ACC112 (cell line): ENCODE measurements at regions not wholly inside any gene's neighbourhood (a gene's known extent, or its start where the extent isn't known, plus 50 kb on each side); places are given as distances from the start of the nearest gene placed in this dataset.

Experiments used
- H2AFZ ChIP-seq: fragments of 200-600 bp; sonication (generic); one replicate; pipeline ENCODE4 v1.6.0; 2017; ENCODE audit warnings: antibody characterized with exemption, low read length; ENCODE audit not compliant: unreplicated experiment
- H3K27ac ChIP-seq: fragments of 200-600 bp; sonication (generic); 2 replicates; pipeline ENCODE4 v1.5.1; 2014; ENCODE audit warnings: low read depth, mild to moderate bottlenecking, antibody characterized with exemption, low read length, moderate library complexity
- H3K27me3 ChIP-seq: fragments of 200-600 bp; sonication (generic); 2 replicates; pipeline ENCODE4 v1.6.1; 2014; ENCODE audit warnings: mild to moderate bottlenecking, antibody characterized with exemption, low read length, moderate library complexity, mixed read lengths; ENCODE audit not compliant: insufficient read depth
- H3K36me3 ChIP-seq: fragments of 200-600 bp; sonication (generic); 2 replicates; pipeline ENCODE4 v1.6.1; 2016; ENCODE audit warnings: mild to moderate bottlenecking, antibody characterized with exemption, low read length, moderate library complexity, mixed read lengths; ENCODE audit not compliant: insufficient read depth
- H3K4me1 ChIP-seq: fragments of 200-600 bp; sonication (generic); one replicate; pipeline ENCODE4 v1.6.1; 2016; ENCODE audit warnings: low read length, mixed read lengths; ENCODE audit not compliant: insufficient read depth, unreplicated experiment, control insufficient read depth
- H3K4me3 ChIP-seq: fragments of 200-600 bp; sonication (generic); 2 replicates; pipeline ENCODE4 v1.5.1; 2014; ENCODE audit warnings: mild to moderate bottlenecking, low read depth, low read length
- H3K79me2 ChIP-seq: fragments of 200-600 bp; sonication (generic); one replicate; pipeline ENCODE4 v1.6.0; 2016; ENCODE audit warnings: low read length; ENCODE audit not compliant: control insufficient read depth, unreplicated experiment, insufficient read depth

- H2AFZ ChIP-seq, result no peak overlapping the region
- H3K27me3 ChIP-seq, result no peaks in the 10 kb centered on the region
- H3K27ac ChIP-seq, result no peak overlapping the region
Measured at GRCh38 chr11:134666273-134667174, 254.5 kb upstream of the B3GAT1 start.

GRCh38 chr11:134665571-134666270, 253.7 kb upstream of the B3GAT1 start:
- Histone ChIP-seq H3K27me3 (no peaks in the 10 kb centered on the region), H3K27ac (no peak overlapping the region), H2AFZ (no peak overlapping the region), H3K79me2 (no peaks in the 10 kb centered on the region), H3K4me3 (no peak overlapping the region), H3K36me3 (no peaks in the 10 kb centered on the region), H3K4me1 (no peaks in the 10 kb centered on the region)

More at GRCh38 chr11:134666273-134667174, 254.5 kb upstream of the B3GAT1 start:
- no peaks in the 10 kb centered on the region for H3K79me2 ChIP-seq
- no peaks in the 10 kb centered on the region for H3K4me1 ChIP-seq
- H3K4me3 ChIP-seq, result no peak overlapping the region
- no peaks in the 10 kb centered on the region for H3K36me3 ChIP-seq

GRCh38 chr11:134665188-134665535, 253.1 kb upstream of the B3GAT1 start:
- no peaks in the 10 kb centered on the region for H3K36me3 ChIP-seq
- H3K27ac ChIP-seq, result no peak overlapping the region
- H3K4me3 ChIP-seq, result no peak overlapping the region
- H2AFZ ChIP-seq, result no peak overlapping the region
- no peaks in the 10 kb centered on the region for H3K27me3 ChIP-seq
- H3K79me2 ChIP-seq, result no peaks in the 10 kb centered on the region
- no peaks in the 10 kb centered on the region for H3K4me1 ChIP-seq

- H3K79me2 ChIP-seq, result no peaks in the 10 kb centered on the region
- no peak overlapping the region for H3K4me3 ChIP-seq
- no peaks in the 10 kb centered on the region for H3K4me1 ChIP-seq
- H2AFZ ChIP-seq, result no peak overlapping the region
- no peaks in the 10 kb centered on the region for H3K27me3 ChIP-seq
- H3K27ac ChIP-seq, result no peak overlapping the region
- H3K36me3 ChIP-seq, result no peaks in the 10 kb centered on the region
Measured at GRCh38 chr11:134664447-134665187, 252.6 kb upstream of the B3GAT1 start.

- H3K27me3 ChIP-seq, result no peaks in the 10 kb centered on the region
- no peak overlapping the region for H2AFZ ChIP-seq
- no peaks in the 10 kb centered on the region for H3K36me3 ChIP-seq
- H3K27ac ChIP-seq, result no peak overlapping the region
- no peaks in the 10 kb centered on the region for H3K79me2 ChIP-seq
- no peak overlapping the region for H3K4me3 ChIP-seq
- H3K4me1 ChIP-seq, result no peaks in the 10 kb centered on the region
Measured at GRCh38 chr11:134663506-134664313, 251.7 kb upstream of the B3GAT1 start.

GRCh38 chr11:134662629-134663360, 250.8 kb upstream of the B3GAT1 start:
- Histone ChIP-seq H3K27me3 (no peaks in the 10 kb centered on the region), H3K27ac (no peak overlapping the region), H3K79me2 (no peaks in the 10 kb centered on the region), H3K4me1 (no peaks in the 10 kb centered on the region), H3K4me3 (no peak overlapping the region), H3K36me3 (no peaks in the 10 kb centered on the region), H2AFZ (no peak overlapping the region)

GRCh38 chr11:134661660-134662059, 249.6 kb upstream of the B3GAT1 start:
- no peak overlapping the region for H3K27ac ChIP-seq
- H2AFZ ChIP-seq, result no peak overlapping the region
- no peaks in the 10 kb centered on the region for H3K79me2 ChIP-seq
- H3K36me3 ChIP-seq, result no peaks in the 10 kb centered on the region
- no peak overlapping the region for H3K4me3 ChIP-seq
- H3K27me3 ChIP-seq, result no peaks in the 10 kb centered on the region
- H3K4me1 ChIP-seq, result no peaks in the 10 kb centered on the region

GRCh38 chr11:134660416-134660815, 248.4 kb upstream of the B3GAT1 start:
- Histone ChIP-seq H3K36me3 (no peaks in the 10 kb centered on the region), H2AFZ (no peak overlapping the region), H3K27me3 (no peaks in the 10 kb centered on the region), H3K4me1 (no peaks in the 10 kb centered on the region), H3K4me3 (no peak overlapping the region), H3K27ac (no peak overlapping the region), H3K79me2 (no peaks in the 10 kb centered on the region)

- Histone ChIP-seq H3K4me1 (no peaks in the 10 kb centered on the region), H3K36me3 (no peaks in the 10 kb centered on the region), H2AFZ (no peak overlapping the region), H3K79me2 (no peaks in the 10 kb centered on the region), H3K4me3 (no peak overlapping the region), H3K27ac (no peak overlapping the region), H3K27me3 (no peaks in the 10 kb centered on the region)
Measured at GRCh38 chr11:134659882-134660281, 247.8 kb upstream of the B3GAT1 start.
